ENCODE measurements at regions not wholly inside any gene's neighbourhood (a gene's known extent, or its start where the extent isn't known, plus 50 kb on each side); places are given as distances from the start of the nearest gene placed in this dataset.

GRCh38 chr3:64940596-64941348 lies 253.0 kb upstream of the ADAMTS9 start:
- POLR2A ChIA-PET: no interaction called here
- CTCF ChIA-PET: no interaction called here
- TF ChIP-seq ELF4 (IDR thresholded peaks at IDR 0.05): no peak
- TF ChIP-seq L3MBTL2 (conservative IDR thresholded peaks at IDR 0.05): no peak
- TF ChIP-seq NFRKB (IDR thresholded peaks at IDR 0.05): no peak
- no peak for TF ChIP-seq ZNF384 (IDR thresholded peaks at IDR 0.05)
- TF ChIP-seq LEF1 (IDR thresholded peaks at IDR 0.05; ENCODE audit: borderline replicate concordance): no peak
- no peak for TF ChIP-seq ARNT (IDR thresholded peaks at IDR 0.05)
- no peak for TF ChIP-seq FOXA1 (IDR thresholded peaks at IDR 0.05)
- TF ChIP-seq FOXK2 (IDR thresholded peaks at IDR 0.05): no peak
- TF ChIP-seq FOXM1 (IDR thresholded peaks at IDR 0.05; ENCODE audit: borderline replicate concordance): no peak
- TF ChIP-seq, protein P1, sequence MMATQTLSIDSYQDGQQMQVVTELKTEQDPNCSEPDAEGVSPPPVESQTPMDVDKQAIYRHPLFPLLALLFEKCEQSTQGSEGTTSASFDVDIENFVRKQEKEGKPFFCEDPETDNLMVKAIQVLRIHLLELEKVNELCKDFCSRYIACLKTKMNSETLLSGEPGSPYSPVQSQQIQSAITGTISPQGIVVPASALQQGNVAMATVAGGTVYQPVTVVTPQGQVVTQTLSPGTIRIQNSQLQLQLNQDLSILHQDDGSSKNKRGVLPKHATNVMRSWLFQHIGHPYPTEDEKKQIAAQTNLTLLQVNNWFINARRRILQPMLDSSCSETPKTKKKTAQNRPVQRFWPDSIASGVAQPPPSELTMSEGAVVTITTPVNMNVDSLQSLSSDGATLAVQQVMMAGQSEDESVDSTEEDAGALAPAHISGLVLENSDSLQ (IDR thresholded peaks at IDR 0.05): no peak
- TF ChIP-seq HDGF (IDR thresholded peaks at IDR 0.05; ENCODE audit: borderline replicate concordance): no peak
- TF ChIP-seq TARDBP (IDR thresholded peaks at IDR 0.05): no peak
- TF ChIP-seq SP1 (IDR thresholded peaks at IDR 0.05): no peak
- no peak for TF ChIP-seq CTBP1 (IDR thresholded peaks at IDR 0.05; ENCODE audit: borderline replicate concordance)

DNA sequence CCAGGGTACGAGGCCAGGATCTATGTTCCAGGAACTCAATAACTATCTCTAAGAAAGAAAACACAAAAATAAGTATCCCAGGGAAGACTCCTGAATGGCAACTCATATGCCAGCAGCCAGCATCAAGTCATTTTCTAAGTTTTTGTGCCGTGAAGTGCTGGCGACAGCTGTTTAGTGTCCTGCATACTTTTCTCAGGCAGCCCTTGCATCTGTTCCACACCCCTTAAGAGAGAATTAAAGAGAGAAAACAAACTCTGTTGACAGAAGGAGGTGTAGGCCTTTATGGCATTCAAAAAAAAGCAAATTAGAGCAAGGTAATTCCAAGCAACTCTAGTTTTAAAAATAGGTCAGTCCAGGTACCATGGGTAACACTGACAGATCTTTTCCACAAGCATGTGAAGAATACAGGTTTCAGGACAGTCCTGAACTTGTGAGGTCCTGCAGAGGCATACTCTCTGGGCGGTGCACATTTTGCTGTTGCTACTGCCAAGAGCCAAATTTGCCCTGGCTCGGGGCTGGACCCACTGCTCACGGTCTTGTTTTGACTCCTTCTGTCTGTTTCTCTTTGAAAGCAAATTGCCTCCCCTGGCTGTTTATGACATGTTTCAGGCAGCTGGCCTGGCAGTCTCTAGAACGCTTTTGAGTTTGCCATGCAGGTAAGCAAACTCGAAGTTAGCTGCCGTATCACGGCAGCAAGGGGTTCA lies 252.1 kb upstream of the ADAMTS9 start:
- CTCF ChIA-PET: no interaction called here
- no peak for DNase-seq (ENCODE audit: extremely low spot score)
- POLR2A ChIA-PET: no interaction called here
- no peak for TF ChIP-seq LEF1 (IDR thresholded peaks at IDR 0.05; ENCODE audit: borderline replicate concordance)
- no peak for TF ChIP-seq SP1 (IDR thresholded peaks at IDR 0.05)
- no peak for TF ChIP-seq L3MBTL2 (conservative IDR thresholded peaks at IDR 0.05)
- no peak for TF ChIP-seq ELF4 (IDR thresholded peaks at IDR 0.05)
- TF ChIP-seq, protein P1 (IDR thresholded peaks at IDR 0.05): no peak
- TF ChIP-seq NFRKB (IDR thresholded peaks at IDR 0.05): no peak
- no peak for TF ChIP-seq TARDBP (IDR thresholded peaks at IDR 0.05)
- no peak for TF ChIP-seq HDGF (IDR thresholded peaks at IDR 0.05; ENCODE audit: borderline replicate concordance)

More at GRCh38 chr3:64940596-64941348, 253.0 kb upstream of the ADAMTS9 start:
- DNase-seq (ENCODE audit: extremely low spot score): no peak

DNA sequence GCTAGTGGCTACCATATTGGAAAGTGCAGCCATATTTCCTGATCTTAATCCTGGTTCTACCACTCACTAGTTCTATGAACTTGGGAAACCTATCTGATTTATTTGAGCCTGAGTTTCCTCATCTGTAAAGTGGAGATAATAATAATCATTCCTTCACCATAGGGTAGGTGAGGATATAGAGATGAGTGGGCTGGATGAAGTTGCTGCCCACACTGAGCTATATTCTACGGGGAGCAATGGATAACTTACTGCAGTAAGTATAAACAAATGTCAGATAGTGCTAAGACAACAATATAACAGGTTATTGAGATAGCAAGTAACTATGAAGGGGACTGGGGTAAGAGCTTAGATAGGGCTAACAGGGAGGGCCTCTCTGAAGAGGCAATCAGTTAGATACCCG lies 251.5 kb upstream of the ADAMTS9 start:
- CTCF ChIA-PET: no interaction called here
- no peak for DNase-seq (ENCODE audit: extremely low spot score)
- POLR2A ChIA-PET: no interaction called here
- TF ChIP-seq TARDBP (IDR thresholded peaks at IDR 0.05) (no peak), FOXA1 (IDR thresholded peaks at IDR 0.05) (no peak), L3MBTL2 (conservative IDR thresholded peaks at IDR 0.05) (no peak), NFRKB (IDR thresholded peaks at IDR 0.05) (no peak), ELF4 (IDR thresholded peaks at IDR 0.05) (no peak)

GRCh38 chr3:64936556-64936955 lies 248.8 kb upstream of the ADAMTS9 start:
- CTCF ChIA-PET: no interaction called here
- POLR2A ChIA-PET: no interaction called here
- no peak for TF ChIP-seq LEF1 (IDR thresholded peaks at IDR 0.05; ENCODE audit: borderline replicate concordance)
- TF ChIP-seq, protein P1 (IDR thresholded peaks at IDR 0.05): no peak
- TF ChIP-seq ARNT (IDR thresholded peaks at IDR 0.05): no peak
- no peak for TF ChIP-seq TARDBP (IDR thresholded peaks at IDR 0.05)
- TF ChIP-seq CTBP1 (IDR thresholded peaks at IDR 0.05; ENCODE audit: borderline replicate concordance): no peak
- no peak for TF ChIP-seq FOXK2 (IDR thresholded peaks at IDR 0.05)
- no peak for TF ChIP-seq HDGF (IDR thresholded peaks at IDR 0.05; ENCODE audit: borderline replicate concordance)
- no peak for TF ChIP-seq ZNF384 (IDR thresholded peaks at IDR 0.05)
- no peak for TF ChIP-seq SUZ12 (IDR thresholded peaks at IDR 0.05)
- no peak for TF ChIP-seq BHLHE40 (IDR thresholded peaks at IDR 0.05; ENCODE audit: borderline replicate concordance)
- no peak for TF ChIP-seq SP1 (IDR thresholded peaks at IDR 0.05)
- no peak for TF ChIP-seq FOXA1 (IDR thresholded peaks at IDR 0.05)
- no peak for TF ChIP-seq L3MBTL2 (conservative IDR thresholded peaks at IDR 0.05)
- DNase-seq (ENCODE audit: extremely low spot score): no peak

- no peak for TF ChIP-seq NFRKB (IDR thresholded peaks at IDR 0.05)
- TF ChIP-seq BHLHE40 (IDR thresholded peaks at IDR 0.05; ENCODE audit: borderline replicate concordance): no peak
- no peak for TF ChIP-seq ZNF384 (IDR thresholded peaks at IDR 0.05)
- TF ChIP-seq HDGF (IDR thresholded peaks at IDR 0.05; ENCODE audit: borderline replicate concordance): no peak
- no peak for TF ChIP-seq FOXK2 (IDR thresholded peaks at IDR 0.05)
- no peak for TF ChIP-seq L3MBTL2 (conservative IDR thresholded peaks at IDR 0.05)
- TF ChIP-seq LEF1 (IDR thresholded peaks at IDR 0.05; ENCODE audit: borderline replicate concordance): no peak
- no peak for TF ChIP-seq SP1 (IDR thresholded peaks at IDR 0.05)
- no peak for DNase-seq (ENCODE audit: extremely low spot score)
- POLR2A ChIA-PET: no interaction called here
- CTCF ChIA-PET: no interaction called here
Observed at GRCh38 chr3:64935971-64936370, 248.2 kb upstream of the ADAMTS9 start.

DNA sequence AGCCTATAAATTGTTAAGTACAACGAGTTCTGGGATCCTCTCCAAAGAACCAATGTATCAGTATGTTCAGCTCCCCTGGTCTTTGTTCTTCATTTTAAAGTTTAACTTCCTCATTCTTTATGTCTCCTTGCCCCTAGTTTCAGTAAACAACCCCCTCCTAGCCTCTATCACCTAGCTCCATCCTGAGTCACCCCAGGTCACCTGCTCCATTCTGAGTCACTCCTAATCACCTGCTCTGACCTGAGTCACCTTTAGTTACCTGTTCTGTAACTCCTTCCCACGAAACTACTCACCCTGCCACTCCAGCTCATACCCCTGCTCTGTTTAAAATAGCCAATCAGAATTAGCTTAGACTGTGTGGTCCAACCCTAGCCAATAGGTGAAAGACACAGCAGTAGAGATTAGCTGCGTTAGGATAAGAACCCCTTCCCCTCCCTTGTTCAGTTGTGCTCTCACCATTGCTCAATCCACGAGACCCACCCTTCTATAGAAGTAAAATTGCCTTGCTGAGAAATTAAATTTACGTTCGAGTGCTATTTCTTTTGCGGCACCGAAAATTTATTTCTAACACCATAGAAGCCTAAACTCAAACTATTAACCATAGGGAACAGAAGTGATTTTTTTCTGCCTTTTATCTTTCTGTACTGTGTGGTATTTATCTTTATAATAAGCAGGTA lies 245.0 kb upstream of the ADAMTS9 start:
- no peak for DNase-seq (ENCODE audit: extremely low spot score)
- TF ChIP-seq CTBP1 (IDR thresholded peaks at IDR 0.05; ENCODE audit: borderline replicate concordance): no peak
- no peak for TF ChIP-seq FOXM1 (IDR thresholded peaks at IDR 0.05; ENCODE audit: borderline replicate concordance)
- no peak for TF ChIP-seq NFRKB (IDR thresholded peaks at IDR 0.05)
- TF ChIP-seq FOXK2 (IDR thresholded peaks at IDR 0.05): no peak
- no peak for TF ChIP-seq ZNF384 (IDR thresholded peaks at IDR 0.05)
- TF ChIP-seq TARDBP (IDR thresholded peaks at IDR 0.05): no peak
- no peak for TF ChIP-seq L3MBTL2 (conservative IDR thresholded peaks at IDR 0.05)
- TF ChIP-seq HDGF (IDR thresholded peaks at IDR 0.05; ENCODE audit: borderline replicate concordance): no peak
- TF ChIP-seq, protein P1 (IDR thresholded peaks at IDR 0.05): no peak
- TF ChIP-seq BHLHE40 (IDR thresholded peaks at IDR 0.05; ENCODE audit: borderline replicate concordance): no peak
- no peak for TF ChIP-seq SP1 (IDR thresholded peaks at IDR 0.05)
- no peak for TF ChIP-seq SUZ12 (IDR thresholded peaks at IDR 0.05)
- no peak for TF ChIP-seq ARNT (IDR thresholded peaks at IDR 0.05)
- no peak for TF ChIP-seq LEF1 (IDR thresholded peaks at IDR 0.05; ENCODE audit: borderline replicate concordance)
- TF ChIP-seq ELF4 (IDR thresholded peaks at IDR 0.05): no peak
- no peak for TF ChIP-seq FOXA1 (IDR thresholded peaks at IDR 0.05)
- CTCF ChIA-PET: no interaction called here
- POLR2A ChIA-PET: no interaction called here

All from HEK293T (cell line).